ENCODE measurements at regions not wholly inside any gene's neighbourhood (a gene's known extent, or its start where the extent isn't known, plus 50 kb on each side); places are given as distances from the start of the nearest gene placed in this dataset.

DNA sequence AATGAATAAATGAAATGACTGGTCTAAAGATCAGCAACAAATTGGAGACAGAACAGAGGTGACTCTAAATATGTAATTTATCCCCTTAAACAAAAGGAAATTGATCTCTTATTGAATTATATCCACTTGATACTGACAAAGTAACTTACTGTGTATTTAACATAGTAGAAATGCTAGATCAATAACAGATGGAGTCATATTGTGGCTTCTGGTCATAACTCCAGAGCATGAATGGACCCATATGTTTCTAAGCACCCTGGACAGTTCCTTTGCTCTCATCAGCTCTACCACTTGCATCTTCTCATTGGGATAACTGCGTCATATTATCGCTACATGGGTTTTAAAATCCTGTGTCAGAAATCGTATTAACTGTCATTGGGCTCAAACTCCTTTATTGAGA, 222.3 kb downstream of the ETS1 start:
- FAIRE-seq = no peak

DNA sequence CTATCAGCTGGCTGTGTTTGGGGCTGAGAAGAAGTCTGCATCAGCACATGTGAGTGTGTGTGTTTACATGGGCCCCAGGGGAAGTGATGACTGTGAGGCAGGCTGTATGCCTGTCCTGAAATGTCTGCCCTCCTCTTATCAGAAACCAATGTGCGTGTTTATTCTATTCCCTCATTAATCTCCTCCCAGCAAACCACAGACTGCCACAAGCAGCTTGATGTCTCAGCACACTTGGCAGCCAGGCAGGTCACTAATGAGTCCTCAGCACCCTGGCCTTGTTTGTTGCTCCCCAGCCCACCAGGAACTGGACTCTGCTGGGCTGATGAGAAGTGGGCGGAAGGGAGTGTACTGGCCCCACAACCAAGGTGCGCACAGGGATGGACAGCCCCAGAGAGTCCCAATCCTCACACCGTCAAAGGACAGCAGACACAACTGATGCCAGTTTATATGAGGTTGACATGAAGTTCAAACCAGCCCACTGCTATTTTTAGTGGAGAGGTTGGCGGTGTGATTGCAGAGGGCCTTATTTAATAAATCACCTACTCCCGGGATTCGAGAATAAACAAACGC, 225.8 kb downstream of the ETS1 start:
- no peak for FAIRE-seq

DNA sequence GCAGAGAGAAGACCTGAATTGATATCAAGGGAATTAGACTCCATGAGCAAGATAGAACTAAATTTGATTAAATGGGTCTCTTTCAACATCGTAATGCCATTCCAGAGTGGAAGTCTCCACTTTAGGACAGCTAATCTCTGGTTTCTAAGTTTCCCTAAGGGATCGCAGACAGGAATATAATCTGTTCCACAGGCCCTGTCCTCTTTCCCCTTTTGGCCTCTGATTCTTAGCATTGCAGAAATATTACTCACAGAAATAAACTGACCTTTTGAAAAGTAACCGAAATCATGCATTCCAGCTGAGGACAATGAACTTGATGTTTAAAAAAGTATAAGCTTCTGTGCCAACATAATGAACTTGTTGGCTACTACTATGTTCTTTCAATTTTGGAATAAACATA, 227.8 kb downstream of the ETS1 start:
- FAIRE-seq = no peak

DNA sequence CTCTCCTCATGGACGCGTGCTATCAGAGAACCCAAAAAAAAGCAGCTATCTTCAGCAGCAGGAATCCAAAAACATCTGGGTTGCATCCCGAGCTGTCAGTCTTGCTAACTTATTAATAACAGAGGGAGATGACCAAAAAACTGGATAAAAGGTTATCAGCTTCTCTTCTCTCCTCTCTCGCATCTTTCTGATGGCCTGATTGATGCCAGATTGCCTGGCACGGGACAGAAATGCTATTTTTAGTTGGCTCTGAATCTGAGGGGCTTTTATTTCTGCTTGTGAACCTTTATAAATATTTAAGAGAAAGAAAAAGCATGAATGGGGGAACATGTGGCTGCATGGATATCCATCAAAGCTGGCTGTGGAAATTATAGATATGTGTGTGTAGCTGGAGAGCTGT, 230.3 kb downstream of the ETS1 start:
- FAIRE-seq = no peak

DNA sequence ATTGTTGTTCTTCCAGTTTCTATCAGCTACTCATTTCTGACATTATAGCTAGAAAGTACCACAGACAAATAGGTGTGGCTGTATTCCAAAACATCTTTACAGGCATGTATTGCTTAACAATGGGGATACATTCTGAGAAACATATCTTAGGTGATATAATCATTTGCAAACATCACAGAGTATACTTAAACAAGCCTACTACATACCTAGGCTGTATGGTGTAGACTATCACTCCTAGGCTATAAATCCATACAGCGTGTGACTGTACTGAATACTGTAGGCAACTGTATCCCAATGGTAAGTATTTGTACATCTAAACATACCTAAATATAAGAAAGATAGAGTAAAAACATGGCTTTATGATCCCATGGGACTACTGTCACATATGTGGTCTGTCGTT, 231.8 kb downstream of the ETS1 start:
- FAIRE-seq = no peak

DNA sequence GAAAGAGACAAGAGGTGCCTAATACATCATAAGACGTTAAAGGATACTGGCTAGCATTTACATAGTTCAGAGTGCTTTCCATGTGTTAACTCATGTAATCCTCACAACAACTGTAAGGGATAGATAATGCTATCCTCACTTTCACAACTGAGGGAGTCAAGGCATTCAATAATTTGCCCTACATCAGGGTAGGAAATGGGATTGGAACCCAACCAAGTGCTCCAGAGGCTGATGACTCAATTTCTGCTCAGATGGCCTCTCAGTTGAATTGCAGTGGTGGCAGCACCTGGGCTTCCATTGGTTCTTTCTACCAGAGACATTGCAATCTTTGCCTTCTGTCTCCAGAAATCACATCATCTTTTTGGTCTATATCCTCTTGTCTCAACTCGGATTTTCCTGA, 232.9 kb downstream of the ETS1 start:
- FAIRE-seq = no peak

DNA sequence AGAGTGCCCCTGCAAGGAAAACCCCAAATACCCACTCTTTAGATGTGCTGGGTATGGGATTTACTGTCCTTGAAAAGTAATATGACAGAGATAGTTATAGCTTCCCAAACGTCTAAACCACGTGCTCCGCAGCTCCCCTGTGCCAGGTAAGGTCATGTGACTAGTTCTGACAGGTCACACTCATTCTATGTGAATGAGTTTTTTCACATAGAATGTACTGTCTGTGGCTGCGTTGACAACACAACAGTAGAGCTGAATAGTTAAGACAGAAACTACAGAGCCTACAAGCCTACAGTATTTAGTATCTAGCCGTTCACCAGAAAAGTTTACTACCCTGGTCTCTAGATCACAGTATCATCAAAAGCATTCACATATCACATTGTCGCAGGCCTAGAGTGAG, 236.2 kb downstream of the ETS1 start:
- FAIRE-seq = no peak

DNA sequence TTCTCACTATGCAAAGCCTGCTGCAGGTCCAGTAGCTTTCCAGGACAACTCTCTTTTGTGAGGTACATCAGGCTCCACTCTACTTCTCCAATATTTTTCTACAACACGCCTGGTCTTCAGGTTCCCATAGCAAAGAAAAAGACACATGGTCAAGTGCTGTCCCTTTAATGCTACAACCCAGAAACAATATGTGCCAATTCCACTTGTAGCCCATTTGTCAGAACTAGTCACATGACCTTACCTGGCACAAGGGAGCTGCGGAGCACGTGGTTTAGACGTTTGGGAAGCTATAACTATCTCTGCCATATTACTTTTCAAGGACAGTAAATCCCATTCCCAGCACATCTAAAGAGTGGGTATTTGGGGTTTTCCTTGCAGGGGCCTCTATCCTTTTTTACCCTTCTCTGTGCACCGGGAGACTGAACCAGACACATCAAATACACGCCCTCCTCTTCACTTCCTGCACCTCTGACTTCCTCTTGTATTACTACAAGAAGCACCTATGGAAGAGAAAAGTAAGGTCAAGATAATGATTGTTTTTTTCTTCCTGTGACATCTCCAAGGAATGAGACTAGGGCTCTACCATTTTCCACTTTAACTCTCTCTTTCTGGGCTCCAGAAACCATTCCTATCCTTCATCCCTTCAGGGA, 237.6 kb downstream of the ETS1 start:
- no peak for FAIRE-seq

DNA sequence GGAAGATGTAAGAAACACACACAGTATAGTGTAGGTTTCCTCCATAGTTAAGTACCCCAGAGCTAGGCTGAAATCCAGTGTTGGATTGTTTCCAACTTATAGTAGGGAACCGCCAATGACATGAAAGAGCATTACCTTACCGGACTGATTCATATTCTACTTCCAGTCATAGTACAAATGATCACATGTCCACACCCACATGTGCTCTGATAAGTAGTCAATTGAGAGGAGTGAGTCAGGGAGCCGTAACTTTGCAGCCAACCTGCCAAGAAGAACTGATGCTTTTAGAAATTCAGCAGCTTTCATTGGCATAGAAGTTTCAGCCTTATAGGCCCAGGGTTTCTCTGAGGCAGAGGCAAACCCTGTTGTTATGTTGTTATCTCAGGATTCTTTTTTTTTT, 240.6 kb downstream of the ETS1 start:
- no peak for FAIRE-seq

DNA sequence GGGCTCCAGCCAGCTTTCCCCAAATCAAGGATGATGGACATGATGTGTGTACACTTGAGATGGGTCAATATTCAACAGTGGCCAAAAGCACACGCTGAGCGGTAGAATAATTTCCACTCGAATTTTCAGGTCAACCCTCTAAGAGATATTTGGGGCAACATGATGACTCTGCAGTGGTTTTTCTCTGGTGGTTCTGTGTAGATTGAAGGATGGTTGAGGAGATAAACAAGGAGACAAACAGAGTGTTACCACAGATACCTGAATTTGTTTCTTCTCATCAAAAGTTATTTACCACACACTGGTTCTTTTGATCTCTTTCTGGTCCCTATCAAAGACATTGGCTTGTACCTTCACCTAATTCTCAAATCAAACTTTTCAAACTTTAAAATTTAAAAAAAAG, 242.0 kb downstream of the ETS1 start:
- FAIRE-seq = no peak

DNA sequence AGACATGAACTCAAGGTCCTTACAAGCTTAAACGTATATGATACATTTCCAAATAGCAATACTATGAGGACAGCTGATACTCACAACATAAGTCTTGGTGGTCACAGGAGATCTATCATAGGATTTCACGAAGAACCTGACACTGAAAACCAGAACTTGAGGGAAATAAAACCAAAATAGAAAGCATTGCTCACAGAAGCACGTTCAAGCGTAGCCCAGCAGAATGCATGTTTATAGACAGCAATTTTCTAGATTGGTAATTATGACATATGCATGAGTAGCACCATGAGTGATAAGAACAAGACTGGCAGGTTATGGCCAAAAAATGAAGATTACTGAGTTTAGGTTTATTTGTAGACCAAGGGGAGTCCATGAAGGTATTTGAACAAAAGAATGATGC, 243.5 kb downstream of the ETS1 start:
- FAIRE-seq = no peak

DNA sequence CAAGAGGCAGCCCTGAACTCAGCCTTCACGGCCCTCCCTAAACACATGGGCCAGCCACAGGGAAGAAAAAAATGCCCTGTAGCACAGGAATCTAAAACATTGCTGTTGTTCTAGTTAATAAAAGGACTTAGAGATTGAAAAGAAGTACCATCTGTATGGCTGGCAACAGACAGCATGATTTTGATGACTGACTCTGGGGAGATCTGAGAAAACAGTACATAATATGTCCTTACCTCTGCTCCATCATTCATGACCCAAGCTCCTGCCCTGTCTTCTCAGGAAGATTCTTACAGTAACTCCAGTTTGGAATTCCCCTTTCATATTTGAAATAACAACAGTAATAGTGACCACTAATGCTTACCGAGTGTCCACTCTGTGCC, 244.2 kb downstream of the ETS1 start:
- FAIRE-seq = no peak

DNA sequence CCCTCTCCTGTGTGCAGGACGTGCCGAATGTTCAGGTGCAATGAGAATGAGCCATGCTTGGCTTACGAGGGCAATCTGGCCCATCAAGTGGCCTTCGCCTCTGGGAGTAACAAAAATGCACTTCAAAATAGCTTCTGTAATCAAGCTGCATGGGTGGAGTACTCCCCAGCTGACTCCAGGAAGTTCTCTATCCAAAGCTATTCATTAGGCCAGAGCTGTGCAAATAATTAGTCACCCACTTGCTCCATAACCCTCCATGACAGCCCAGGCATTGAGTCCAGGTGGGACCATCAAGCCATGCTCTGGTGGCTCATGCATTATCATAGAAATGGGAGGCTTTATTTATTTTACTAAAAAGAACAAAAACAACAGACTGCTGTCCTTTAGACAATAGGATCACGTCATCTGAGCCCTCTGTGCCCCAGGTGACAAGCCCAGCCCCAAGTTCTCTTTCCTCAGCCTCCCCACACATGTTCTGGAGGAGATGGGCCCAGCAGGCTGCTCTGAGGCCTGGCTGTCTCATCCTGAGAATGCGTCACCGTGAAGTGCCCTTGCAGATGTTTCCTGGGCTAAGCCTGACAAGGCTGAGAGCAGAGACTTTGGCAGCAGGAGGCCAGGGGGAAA, 244.7 kb downstream of the ETS1 start:
- FAIRE-seq = no peak

DNA sequence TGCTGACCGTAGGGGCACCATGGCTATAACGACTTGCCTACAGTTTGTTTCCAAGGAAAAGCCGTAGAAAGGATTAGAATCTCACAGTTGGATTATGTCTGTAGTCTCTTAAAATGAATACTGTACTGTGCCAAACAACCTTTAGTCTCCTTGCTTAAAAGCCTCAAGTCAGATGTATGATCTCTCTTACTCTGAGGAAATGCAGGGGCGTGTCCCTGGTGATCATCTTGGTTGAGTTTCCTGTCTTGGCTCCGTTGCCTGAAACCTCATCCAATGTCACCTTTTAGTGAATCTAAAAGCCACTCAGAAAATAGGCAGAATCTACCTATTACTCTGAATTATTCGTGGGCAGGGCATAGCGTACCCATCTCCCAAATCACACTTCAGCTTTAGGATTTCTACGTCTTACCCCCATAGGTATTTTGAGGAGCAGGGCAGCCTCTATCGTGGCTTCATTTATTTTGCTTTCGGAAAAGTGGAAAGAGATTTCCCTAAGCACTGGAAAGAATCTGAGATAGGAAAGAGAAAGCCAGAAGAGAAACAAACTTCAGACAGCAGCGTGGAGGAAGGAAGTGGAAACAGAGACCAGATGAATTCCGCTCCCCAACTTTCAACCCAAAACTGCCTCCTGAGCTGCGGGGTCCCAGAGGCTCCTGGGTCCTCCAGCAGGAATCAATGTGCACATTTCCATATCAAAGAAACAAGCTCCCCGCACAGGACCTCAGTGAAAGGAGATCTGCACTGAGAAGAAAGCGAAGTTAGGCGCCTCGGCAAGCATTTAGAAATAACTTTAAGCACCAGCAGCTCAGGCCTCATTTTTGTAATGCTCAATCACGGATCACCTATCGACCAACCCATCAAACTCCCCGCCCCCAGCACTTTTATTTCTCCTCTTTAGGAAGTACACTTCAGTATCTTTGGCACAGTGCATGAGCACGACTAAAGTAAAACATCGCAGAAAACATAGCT, 245.8 kb downstream of the ETS1 start:
- FAIRE-seq = no peak

DNA sequence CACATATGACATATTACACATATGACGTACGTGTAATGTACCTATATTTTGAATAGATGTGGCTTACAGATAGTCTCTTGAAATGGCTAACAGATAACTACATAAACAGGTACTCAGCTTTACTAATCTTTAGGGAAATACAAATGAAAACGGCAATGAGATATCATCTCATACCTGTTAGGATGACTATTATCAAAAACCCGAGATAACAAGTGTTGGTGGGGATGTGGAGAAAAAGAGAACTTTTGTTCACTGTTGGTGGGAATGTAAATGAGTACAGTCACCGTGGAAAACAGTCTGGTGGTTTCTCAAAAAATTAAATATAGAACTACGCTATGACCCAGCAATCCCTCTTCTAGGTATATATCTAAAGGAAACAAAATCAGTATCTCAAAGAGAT, 247.6 kb downstream of the ETS1 start:
- FAIRE-seq = no peak

DNA sequence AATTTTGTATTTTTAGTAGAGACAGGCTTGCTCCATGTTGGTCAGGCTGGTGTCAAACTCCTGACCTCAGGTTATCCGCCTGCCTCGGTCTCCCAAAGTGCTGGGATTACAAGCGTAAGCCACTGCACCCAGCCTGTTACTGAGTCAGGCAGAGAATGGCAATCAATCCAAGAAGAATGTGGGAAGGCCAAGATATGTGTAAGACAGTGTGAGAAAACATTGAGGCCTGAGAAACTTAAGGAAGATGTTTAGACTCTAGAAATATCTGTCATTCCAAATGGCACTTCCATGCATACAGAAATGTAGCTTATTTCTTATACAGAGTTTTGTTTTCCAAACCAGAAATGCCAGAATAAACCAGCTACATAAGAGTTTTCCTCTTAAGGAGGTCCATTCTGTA, 248.5 kb downstream of the ETS1 start:
- no peak for FAIRE-seq

DNA sequence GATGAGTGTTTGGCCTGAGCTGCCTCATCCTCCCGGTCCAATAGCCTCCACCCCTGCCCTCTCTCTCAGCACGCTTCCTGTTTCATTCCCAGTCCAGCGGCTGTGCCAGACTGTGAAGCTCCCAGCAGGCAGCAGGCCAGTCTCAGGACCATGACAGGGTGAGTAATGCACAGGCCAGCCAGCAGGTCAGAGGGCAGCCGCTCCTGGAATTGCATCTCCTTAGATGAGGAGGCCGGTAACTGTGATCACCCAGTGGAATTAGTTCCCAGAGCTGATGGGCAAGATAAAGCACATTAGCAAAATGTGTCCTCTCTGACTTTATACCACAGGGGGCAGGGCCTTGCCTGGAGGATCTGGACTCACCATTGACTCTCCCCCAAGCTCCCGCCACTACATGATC, 251.2 kb downstream of the ETS1 start:
- no peak for FAIRE-seq

DNA sequence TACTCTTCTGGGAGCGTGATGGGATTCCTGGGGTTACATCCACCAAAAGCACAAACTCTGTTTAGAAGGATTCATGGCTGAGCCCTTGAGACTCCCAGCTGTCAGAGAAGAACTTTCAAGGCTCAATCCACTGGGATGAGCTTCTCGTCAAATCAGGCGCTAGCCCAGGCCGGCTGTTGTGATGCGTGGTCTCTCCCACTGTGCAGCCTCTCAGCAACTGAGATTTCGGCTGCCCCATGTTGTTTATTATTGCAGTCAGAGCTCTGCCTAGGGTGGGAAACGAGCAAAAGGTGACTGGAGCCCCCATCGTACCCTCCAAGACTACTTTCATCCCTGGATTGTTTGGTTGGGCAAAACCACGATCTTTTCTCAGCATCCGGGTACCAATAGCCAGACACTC, 251.6 kb downstream of the ETS1 start:
- FAIRE-seq = no peak

DNA sequence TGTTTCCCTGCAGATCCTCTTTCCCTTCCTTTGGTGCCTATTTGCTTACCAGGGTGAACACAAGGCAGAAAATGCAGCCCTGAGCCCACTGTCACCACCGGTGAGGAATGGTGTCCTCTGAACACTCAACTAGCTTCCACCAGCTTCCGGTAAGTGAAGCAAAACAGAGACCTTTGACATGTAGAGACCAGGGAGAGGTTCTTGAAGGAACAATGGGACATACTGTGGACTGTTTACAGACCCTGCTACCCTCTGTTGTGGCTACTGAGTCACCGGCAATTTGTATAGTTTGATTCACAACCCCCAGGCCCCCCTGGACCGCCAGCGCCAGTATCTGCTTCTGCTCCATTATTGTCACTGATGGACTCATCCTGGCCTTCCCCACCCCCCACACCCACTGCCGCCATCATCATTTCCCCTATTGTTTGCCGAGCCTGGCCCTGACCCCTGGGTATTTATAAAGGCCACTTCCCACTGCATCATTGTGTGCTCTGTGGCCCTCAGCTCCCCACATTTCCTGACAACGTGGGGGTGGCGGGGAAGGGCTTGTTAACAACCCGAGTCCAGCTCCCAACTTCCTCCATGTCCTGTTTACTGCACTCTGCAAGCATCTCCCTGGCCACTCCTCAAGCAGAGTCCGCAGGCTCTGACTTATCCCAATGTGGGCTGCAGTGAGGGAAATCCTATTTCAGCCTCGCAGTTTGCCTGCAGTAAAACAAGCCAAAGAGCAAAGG, 252.9 kb downstream of the ETS1 start:
- no peak for FAIRE-seq

DNA sequence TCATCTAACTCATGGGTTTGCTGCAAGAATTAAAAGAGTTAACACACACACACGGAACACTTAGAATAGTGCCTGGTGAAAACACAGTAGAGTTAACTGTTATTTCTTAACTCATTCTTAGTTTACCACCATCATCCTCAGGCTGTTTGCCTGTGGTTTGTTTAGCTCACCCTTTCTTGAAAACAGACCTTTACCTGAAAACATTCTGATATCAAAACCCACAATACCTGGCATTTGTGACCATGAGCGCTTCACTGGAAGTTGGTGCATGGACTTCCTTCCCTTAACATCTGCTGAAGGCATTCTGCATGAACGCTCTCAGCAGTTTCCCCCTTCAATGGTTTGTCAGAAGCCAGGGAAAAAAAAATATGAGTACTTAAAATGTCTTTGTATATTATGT, 256.0 kb downstream of the ETS1 start:
- FAIRE-seq = no peak

DNA sequence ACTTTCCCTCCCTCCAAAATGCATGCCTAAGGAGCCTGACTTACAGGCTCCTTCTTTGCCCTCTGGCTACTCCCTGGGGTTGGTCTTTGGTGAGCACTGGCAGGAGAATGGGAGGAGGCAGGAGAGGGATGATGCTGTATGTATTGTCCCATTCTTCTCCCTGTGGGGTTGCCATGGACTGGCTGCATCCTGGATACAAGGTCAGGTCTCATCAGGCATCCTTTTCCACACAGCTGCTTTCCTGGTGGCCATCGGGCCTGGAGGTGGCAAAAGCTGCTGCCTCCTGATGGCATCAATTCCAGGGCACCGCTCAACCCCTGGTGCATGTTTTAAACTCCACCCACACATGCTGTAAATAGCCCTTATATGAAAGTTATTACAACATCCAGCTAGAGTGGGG, 257.2 kb downstream of the ETS1 start:
- no peak for FAIRE-seq

DNA sequence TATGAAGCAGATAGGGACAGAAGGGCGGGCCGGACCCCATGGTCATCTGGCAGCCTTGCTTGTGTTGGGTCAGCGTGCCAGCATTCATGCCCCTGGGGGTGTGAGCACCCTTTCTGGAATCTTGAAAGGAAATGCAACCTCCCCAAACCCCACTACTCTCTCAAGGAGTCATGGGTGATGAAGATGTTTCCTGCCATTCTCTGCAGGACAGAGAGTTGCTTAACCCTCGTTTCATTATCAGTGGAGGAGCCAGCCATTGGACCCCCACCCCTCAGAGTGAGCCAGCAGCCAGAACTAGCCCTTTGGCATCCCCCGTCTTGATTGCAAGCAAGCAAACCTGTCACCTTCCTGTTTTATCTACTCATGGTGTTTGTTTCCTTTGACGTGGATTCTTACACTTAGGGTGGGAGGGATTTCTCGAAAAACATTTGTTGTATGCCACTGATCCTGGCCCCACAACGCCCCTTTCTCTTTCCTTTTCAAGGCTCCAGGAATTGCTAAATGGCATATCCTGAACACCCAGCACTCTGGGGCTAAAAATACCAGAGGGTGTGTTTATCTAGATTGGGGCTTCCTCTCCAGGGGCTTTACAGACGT, 258.3 kb downstream of the ETS1 start:
- FAIRE-seq = no peak

DNA sequence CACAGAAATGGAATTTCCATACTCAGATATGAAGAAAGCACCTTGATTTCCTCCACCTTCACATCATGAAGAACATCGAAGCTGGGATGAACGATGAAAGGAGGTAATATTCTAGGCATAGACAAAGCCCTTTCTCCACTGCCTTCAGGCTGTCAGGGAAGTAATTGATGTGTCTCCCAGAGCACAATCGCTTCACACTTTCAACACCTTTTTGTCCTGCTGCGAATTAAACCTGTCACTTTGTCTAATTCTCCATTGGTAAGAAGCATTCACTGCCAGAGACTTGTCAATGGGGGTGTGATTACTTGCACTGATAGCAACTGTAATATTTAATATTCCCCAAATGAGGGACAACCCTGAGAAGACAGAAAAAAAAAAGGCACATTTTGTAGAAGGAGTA, 260.1 kb downstream of the ETS1 start:
- no peak for FAIRE-seq
